Ramos (cell line): ENCODE measurements at regions not wholly inside any gene's neighbourhood (a gene's known extent, or its start where the extent isn't known, plus 50 kb on each side); places are given as distances from the start of the nearest gene placed in this dataset.

Source experiments
- in situ Hi-C: fragments of 300-500 bp; cut with MboI; formaldehyde crosslinking; loops from one replicate; pipeline ENCODE4 v1.14.3; 2022; ENCODE audit warnings: low sequenced_read_pairs; ENCODE audit not compliant: unreplicated experiment

- in situ Hi-C loops = no loop called here
These were observed 146.2 kb downstream of the CRYBB2 start for GRCh38 chr22:25365491-25366261.

- in situ Hi-C loops = no loop called here
These were observed 147.0 kb downstream of the CRYBB2 start for GRCh38 chr22:25366408-25366807.

DNA sequence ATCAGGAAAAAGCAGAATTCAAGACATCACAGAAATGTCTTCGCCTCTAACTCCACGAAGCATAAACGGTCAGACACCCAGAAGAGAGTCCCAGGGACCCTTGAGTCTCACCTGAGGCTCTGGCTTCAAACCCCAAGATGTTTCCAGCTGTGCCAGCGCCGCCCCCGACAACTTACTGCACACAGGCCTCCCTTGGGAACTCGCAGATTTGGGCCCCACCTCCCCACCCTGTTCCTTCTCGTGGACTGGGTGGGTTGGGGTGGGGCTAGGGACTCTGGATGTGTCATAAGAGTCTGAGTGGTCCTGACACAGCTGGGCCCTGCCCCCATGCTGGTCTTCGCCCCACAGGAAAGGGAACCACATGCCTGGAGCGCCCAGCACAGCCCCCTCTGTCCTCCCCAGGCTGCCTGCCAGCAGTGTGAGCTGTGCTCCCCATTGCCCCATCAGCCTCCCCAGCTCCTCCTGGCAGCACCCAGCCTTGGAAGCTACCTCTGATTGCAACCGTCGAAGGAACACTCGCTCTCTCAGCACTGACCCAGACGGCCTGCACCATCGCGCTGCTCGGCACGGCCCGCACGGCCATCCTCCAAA lies 147.5 kb downstream of the CRYBB2 start:
- in situ Hi-C loops = no loop called here

DNA sequence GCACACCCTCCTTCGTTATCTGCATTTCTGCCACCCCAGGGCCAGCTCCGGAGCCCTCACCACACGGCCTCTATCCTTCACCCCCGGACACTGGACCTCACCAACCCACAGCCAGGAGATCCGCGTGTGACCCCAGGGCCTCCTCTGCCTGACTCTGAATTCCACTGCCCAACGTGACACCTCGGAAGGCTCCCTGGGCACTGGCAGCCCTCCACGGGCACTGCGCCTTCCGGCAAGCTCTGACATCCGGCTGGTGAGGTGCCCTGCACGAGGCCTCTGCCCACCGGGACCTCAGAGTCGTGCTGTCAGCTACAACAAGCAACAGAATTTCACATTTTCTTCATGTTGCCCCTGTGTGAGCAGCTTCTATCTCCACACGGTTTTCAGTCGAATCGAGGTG lies 148.3 kb downstream of the CRYBB2 start:
- in situ Hi-C loops = no loop called here

GRCh38 chr22:25368271-25368670 lies 148.8 kb downstream of the CRYBB2 start:
- in situ Hi-C loops = no loop called here

GRCh38 chr22:25369041-25369440 lies 149.6 kb downstream of the CRYBB2 start:
- in situ Hi-C loops = no loop called here

- in situ Hi-C loops = no loop called here
These were observed 150.9 kb downstream of the CRYBB2 start for GRCh38 chr22:25370322-25370721.

DNA sequence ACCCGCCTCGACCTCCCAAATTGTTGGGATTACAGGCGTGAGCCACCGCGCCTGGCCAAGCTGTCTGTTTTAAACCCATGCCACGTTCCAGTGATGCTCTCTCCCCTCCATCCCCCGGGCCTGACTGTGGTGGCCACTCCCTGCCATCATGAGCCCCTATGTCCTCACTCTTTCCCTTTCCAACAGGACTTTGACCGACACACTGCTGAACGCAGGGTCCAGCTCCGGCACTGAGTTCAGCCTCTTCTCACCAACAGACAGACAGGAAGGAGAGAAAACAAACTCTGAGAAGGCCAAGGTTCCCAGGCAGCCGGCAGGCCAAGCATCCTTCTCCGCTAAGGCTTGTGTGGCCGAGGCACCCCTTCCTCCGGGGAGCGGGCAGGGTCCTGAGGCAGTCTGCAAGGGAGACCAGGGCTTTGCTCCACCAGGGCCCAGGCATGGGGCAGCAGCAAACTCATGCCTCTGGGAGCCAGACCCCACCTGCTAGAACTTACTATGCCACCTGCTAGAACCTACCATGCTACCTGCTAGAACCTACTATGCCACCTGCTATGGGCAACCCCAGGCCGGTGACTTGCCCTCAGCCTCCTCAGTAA lies 152.7 kb downstream of the CRYBB2 start:
- in situ Hi-C loops = no loop called here

DNA sequence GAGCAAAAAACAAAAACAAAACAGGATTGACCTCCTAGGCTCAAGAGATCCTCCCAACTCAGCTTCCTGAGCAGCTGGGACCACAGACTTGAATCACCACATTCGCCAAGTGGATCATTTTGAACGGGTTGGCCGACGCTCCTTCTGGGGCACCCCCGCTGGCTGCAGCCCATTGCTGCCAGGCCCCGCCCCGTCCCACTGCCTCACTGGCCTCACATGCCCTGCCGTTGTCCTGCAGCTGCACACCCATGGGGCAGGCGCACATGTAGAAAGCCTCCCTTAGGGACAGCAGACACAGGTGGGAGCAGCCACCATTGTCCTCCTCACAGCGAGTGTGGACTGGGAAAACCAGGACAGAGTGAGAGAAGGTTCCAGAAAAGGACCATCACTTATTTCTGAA lies 154.5 kb downstream of the CRYBB2 start:
- in situ Hi-C loops = no loop called here

- in situ Hi-C loops = no loop called here
These were observed 155.4 kb downstream of the CRYBB2 start for GRCh38 chr22:25374869-25375268.

- in situ Hi-C loops = no loop called here
These were observed 156.2 kb downstream of the CRYBB2 start for GRCh38 chr22:25375683-25376082.

DNA sequence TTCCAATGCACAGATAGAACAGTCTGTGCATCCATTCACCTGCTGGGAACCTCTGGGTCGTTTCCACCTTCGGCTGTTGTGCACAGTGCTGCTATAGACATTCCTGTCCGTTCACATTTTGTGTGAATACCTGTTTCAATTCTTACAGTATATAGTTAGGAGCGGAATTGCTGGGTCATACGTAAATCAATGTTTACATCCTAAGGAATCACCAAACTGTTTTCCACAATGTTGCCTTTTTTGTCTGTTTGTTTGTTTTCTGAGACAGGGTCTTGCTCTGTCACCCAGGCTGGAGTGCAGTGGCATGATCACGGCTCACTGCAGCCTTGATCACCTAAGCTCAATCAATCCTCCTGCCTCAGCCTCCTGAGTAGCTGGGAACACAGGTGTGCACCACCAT lies 158.3 kb downstream of the CRYBB2 start:
- in situ Hi-C loops = no loop called here

GRCh38 chr22:25380122-25380747 lies 160.8 kb downstream of the CRYBB2 start:
- in situ Hi-C loops = no loop called here

DNA sequence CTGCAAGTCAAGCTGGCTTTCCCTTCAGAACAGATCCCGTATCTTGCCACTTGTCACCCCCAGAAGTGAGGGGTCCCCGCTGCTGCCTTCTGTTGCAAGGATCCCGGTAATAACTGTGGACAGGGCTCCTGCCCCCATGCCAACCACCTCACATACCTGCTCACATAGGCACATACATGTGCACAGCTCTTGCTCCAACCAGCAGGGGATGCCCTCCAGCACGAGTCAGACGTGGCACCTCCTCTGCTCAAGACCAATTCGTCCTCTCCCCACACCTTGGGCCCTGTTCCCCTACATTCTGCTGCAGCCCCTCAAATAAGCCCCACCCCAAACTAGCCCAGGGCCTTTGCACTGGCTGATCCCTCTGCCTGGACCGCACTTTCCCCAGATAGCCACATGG lies 163.3 kb downstream of the CRYBB2 start:
- in situ Hi-C loops = no loop called here

GRCh38 chr22:25383278-25383820 lies 163.9 kb downstream of the CRYBB2 start:
- in situ Hi-C loops = no loop called here

- in situ Hi-C loops = no loop called here
These were observed 164.5 kb downstream of the CRYBB2 start for GRCh38 chr22:25383892-25384291.

- in situ Hi-C loops = no loop called here
These were observed 167.1 kb downstream of the CRYBB2 start for GRCh38 chr22:25386538-25386884.

DNA sequence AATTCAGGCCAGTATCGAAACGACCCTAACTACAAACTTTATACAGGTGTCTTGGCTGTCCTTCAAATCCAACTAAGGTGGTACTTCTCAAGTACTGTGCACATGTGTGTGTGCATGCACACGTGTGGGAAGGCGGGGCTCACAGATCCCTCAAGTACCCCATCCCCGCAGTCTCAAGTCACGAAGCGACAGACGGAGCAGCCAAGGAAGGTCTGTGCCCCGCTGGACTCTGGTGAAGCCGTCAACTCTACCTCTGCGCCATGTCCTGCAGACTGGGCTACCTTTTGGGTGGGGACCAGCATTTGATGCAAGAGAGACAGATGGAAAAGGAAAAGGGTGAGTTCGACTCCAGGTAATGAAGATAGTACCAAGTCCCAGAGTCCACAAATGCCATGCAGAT lies 169.0 kb downstream of the CRYBB2 start:
- in situ Hi-C loops = no loop called here

DNA sequence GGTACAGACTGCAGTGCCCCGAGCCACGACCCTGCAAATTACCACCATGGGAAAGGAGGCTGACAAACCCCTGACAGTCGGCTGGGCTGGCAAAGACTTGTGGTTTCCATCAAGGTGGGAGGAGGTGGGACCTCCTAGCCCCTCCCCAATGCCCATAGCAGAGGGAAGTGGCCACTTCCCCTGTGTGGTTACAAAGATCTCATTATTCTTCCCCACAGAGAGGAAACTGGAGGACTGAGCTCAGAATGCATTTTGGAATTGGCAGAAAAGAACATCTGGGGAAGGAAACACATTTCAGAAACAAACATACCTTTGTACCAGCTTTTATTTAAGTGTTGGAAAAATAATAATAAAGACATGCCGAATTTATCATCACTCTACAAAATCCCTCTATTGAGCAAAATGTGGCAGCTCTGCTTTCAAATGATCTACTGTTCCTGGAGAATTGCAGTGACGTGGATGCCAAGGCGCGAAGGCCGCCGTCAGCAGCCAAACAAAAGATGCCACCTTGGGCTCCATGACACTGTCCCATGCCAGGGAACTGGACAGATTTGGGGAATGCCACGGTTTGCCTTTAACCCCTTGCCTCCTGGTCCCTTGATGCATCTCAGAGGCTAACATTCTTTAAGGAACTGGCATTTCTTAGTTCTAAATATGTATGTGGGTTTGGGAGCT lies 169.6 kb downstream of the CRYBB2 start:
- in situ Hi-C loops = no loop called here

GRCh38 chr22:25389541-25389919 lies 170.1 kb downstream of the CRYBB2 start:
- in situ Hi-C loops = no loop called here
